GM10266 (cell line): ENCODE measurements at regions not wholly inside any gene's neighbourhood (a gene's known extent, or its start where the extent isn't known, plus 50 kb on each side); places are given as distances from the start of the nearest gene placed in this dataset.

Experiments used
- DNase-seq: peaks from one replicate; pipeline ENCODE4 v3.0.0; 2012; ENCODE audit errors: extremely low spot score
- CTCF ChIP-seq: IDR thresholded peaks from 2 replicates; pipeline ENCODE4 v1.5.1; 2012; ENCODE audit warnings: mild to moderate bottlenecking, low read depth; ENCODE audit not compliant: control insufficient read depth, insufficient read depth; ENCODE audit errors: missing control alignments

GRCh38 chr18:4586731-4587130 is 131.6 kb upstream of the DLGAP1 start:
- TF ChIP-seq CTCF: no peak
- DNase-seq: no peak

DNA sequence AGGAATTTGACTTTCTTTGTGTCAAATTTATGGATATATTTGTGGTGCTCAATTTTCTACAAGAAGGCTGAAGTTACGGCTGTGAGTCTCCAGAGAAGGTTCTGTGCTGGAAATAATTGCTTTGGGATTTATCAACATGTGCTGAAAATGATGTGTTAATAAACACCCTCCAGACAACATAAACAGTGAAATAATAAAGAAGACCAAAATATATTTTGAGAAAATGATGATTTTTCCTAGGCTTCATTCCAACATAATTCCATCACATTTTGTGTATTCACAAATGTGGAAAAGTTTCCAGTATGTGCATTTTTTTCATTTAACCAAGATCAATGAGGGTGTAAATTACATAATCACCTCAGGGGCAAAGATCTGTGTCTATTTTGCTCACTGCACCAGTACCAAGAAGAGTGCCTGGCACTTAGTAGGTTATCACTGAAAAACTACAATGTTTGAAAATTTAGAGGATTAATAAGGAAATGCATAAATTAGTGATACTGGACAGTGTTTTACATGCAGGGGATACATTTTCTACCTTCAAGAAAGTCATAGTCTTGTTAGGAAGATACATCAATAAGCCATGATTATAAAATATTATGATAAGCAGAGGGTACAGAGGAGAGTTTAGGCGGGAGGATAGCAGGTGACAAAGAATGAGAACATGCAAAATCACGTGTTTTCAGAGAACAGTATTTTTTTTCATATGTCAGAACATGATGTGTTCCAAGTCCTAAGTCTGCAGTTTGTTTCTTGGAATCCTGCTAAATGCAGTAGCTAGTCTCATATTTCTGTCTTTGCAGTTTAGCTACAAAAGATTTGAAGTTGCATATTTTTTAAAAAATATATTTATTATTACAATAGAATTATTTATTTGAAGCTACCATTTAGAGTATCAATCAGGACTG is 127.6 kb upstream of the DLGAP1 start:
- TF ChIP-seq CTCF: no peak
- DNase-seq: no peak

DNA sequence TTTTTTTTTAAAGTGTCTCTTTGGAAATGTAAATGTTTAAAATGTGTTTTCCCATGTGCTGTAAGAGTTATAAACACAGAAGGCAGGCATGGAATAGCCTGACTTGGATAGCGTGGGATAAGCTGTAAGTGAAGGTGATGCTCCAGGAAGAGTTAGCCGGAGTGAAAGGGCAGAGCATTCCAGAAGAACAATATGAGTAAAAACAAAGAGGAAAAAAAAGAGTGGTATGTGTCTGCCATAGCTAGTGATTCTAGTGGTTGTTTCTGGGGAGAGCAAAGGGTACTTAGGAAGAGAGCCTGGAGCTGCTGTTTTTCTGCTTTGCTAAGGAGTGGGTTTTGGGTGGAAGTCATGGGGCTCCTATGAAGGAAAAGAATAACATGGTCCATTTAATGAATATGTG is 126.9 kb upstream of the DLGAP1 start:
- TF ChIP-seq CTCF: no peak

DNA sequence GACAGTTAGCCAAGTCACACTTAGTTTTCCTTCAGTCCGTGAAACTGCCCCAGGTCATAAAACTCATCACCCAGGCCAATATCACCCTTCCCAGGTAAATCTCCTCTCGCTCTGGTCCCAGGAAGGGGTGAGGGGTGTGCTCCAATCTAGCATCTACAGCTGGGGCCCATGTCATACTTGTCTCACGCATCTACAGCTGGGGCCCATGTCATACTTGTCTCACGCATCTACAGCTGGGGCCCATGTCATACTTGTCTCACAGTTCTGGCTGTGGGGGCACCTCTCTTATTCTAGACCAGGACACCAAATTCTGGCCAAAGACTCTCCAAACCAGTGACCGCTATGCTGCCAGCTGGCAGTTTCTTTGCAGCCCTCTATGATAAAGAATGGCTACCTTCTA is 123.3 kb upstream of the DLGAP1 start:
- no peak for DNase-seq

More for the DNA sequence above, 126.9 kb upstream of the DLGAP1 start:
- DNase-seq: no peak

GRCh38 chr18:4573735-4574134 is 118.6 kb upstream of the DLGAP1 start:
- TF ChIP-seq CTCF: no peak
- DNase-seq: no peak

More for the DNA sequence above, 123.3 kb upstream of the DLGAP1 start:
- no peak for TF ChIP-seq CTCF

DNA sequence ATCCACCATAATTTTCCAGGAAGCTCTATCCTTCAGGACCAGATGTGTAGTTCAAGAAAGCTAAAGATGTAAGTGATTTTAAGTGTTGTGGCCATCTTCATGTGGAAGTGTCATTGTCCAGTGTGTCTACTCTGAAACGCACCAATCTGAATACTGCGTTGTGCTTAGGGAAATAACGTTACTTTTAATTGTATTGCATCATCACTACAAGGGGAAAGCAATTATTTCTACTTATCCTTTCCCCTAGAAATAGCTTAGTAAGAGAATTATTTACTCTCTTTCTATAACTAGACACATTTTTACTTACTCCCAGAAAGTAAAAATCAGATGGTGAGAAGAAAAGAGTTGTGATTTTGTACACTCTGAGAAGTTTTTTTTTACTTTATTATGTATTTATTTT is 102.4 kb upstream of the DLGAP1 start:
- no peak for TF ChIP-seq CTCF
- no peak for DNase-seq

GRCh38 chr18:4551001-4551360 is 95.9 kb upstream of the DLGAP1 start:
- no peak for TF ChIP-seq CTCF
- DNase-seq: no peak
